Caco-2 (cell line): ENCODE measurements at regions not wholly inside any gene's neighbourhood (a gene's known extent, or its start where the extent isn't known, plus 50 kb on each side); places are given as distances from the start of the nearest gene placed in this dataset.
A peak's percentile ranks its signal among the peaks of the same experiment; 100 is the strongest.
"Not testable (repeated sequence)": the region's sequence is repeated elsewhere in the genome, so short reads cannot be mapped to it uniquely, and the experiment has no call there.

Experiments used
- BruUV-seq: library from RNA; stranded (reverse); fragments of 400-500 nt; replicated peaks from 2 replicates; lab custom pipeline; 2021; lab: Mats Ljungman, UMichigan
- CTCF ChIA-PET: fragments of 300-600 bp; sonication (Branson Sonifier 250); formaldehyde crosslinking; loops from one replicate; lab custom pipeline; 2022; ENCODE audit warnings: antibody characterized with exemption; lab: Charles Lee
- POLR2A ChIA-PET: fragments of 300-600 bp; sonication (Branson Sonifier 250); formaldehyde crosslinking; loops from one replicate; lab custom pipeline; 2022; ENCODE audit warnings: antibody characterized with exemption; lab: Charles Lee
- DNase-seq, 2 experiments: peaks; one replicate each; pipeline versions ENCODE4 v3.0.0 to v3.0.0-alpha.2; 2020 to 2022
- H3K27me3 ChIP-seq: replicated peaks from 2 replicates; pipeline ENCODE4 v1.6.0; 2011; ENCODE audit warnings: low read length; ENCODE audit not compliant: control insufficient read depth, insufficient read depth
- H3K36me3 ChIP-seq: 2 replicates; pipeline ENCODE4 v1.5.1; 2011; ENCODE audit warnings: low read length; ENCODE audit not compliant: control insufficient read depth, insufficient read depth
- H3K4me1 ChIP-seq: fragments of 250-450 bp; sonication (Bioruptor Pico); 2 replicates; pipeline ENCODE4 v1.5.1; 2020; ENCODE audit warnings: mild to moderate bottlenecking
- H3K4me3 ChIP-seq: 2 replicates; pipeline ENCODE4 v1.5.1; 2011; ENCODE audit warnings: low read depth, mild to moderate bottlenecking, control low read depth, low read length
- H3K9me3 ChIP-seq: fragments of 250-450 bp; sonication (Bioruptor Pico); 2 replicates; pipeline ENCODE4 v1.5.1; 2020; ENCODE audit warnings: mild to moderate bottlenecking, moderate library complexity
- H3K27ac Mint-ChIP-seq: one replicate; pipeline ENCODE4 v1.8.0; 2022; ENCODE audit warnings: mixed read lengths; ENCODE audit not compliant: unreplicated experiment
- H3K27me3 Mint-ChIP-seq: one replicate; pipeline ENCODE4 v1.8.0; 2022; ENCODE audit warnings: mixed read lengths; ENCODE audit not compliant: insufficient read depth, unreplicated experiment
- H3K36me3 Mint-ChIP-seq: one replicate; pipeline ENCODE4 v1.8.0; 2022; ENCODE audit warnings: mild to moderate bottlenecking, mixed read lengths; ENCODE audit not compliant: insufficient read depth, unreplicated experiment
- H3K4me1 Mint-ChIP-seq: one replicate; pipeline ENCODE4 v1.8.0; 2022; ENCODE audit warnings: low read depth, mixed read lengths; ENCODE audit not compliant: unreplicated experiment
- H3K4me3 Mint-ChIP-seq: one replicate; pipeline ENCODE4 v1.8.0; 2022; ENCODE audit warnings: mild to moderate bottlenecking, moderate library complexity, mixed read lengths; ENCODE audit not compliant: unreplicated experiment
- H3K9me3 Mint-ChIP-seq: one replicate; pipeline ENCODE4 v1.8.0; 2022; ENCODE audit warnings: mixed read lengths; ENCODE audit not compliant: unreplicated experiment
- CTCF ChIP-seq, 2 experiments: fragments of 200-600 bp in 1 of 2; IDR thresholded peaks; 1 replicate in 1 of 2; 2 replicates in 1 of 2; pipeline versions ENCODE4 v1.5.1 to v1.8.0; 2011 to 2022; ENCODE audit warnings: antibody characterized with exemption in 1 of 2, control low read depth in 1 of 2, inconsistent platforms in 1 of 2, low read depth in 1 of 2, low read length in 1 of 2, mild to moderate bottlenecking in 1 of 2, moderate library complexity in 1 of 2; ENCODE audit not compliant: insufficient read depth in 1 of 2, severe bottlenecking in 1 of 2, unreplicated experiment in 1 of 2
- intact Hi-C: fragments of 100-400 bp; cut with micrococcal nuclease; formaldehyde crosslinking; loops from one replicate; pipeline ENCODE4 v1.10.0; 2022; ENCODE audit not compliant: unreplicated experiment

- H3K4me1 ChIP-seq = peaks cover 14% of the 10 kb centered on the region
- no TSS peak for BruUV-seq
- Mint-ChIP-seq H3K27me3 (no peaks in the 10 kb centered on the region), H3K4me3 (peak overlapping the region; percentile 45), H3K9me3 (no peaks in the 10 kb centered on the region), H3K4me1 (peaks cover 30% of the 10 kb centered on the region), H3K27ac (peak overlapping the region; percentile 33), H3K36me3 (no peaks in the 10 kb centered on the region)
- ChIA-PET CTCF (interaction anchor here (0.7 to 0.9 kb wide), 2 partner anchors 24 to 110 kb away, joined by 3 read pairs; no protein-coding TSS in a partner anchor), POLR2A (interaction anchor here (0.6 to 1.0 kb wide), 2 partner anchors 129 to 202 kb away, joined by 4 to 5 read pairs; partner anchors contain the start of gene TBX3)
- no peak for TF ChIP-seq CTCF (IDR thresholded peaks at IDR 0.05; ENCODE audit: insufficient read depth in 1 of 2, low read depth in 1 of 2, low read length in 1 of 2, severe bottlenecking in 1 of 2, unreplicated experiment in 1 of 2)
- H3K9me3 ChIP-seq = no peaks in the 10 kb centered on the region
- intact Hi-C loops = no loop called here
- no peaks in the 10 kb centered on the region for H3K27me3 ChIP-seq
- H3K4me3 ChIP-seq = no peak overlapping the region
- no peaks in the 10 kb centered on the region for H3K36me3 ChIP-seq
- DNase-seq = peak in 1 of 2 experiments; percentile 21
Observed at GRCh38 chr12:114812858-114813761, 129.1 kb upstream of the TBX3 start.

- Histone ChIP-seq H3K4me1 (peaks cover 14% of the 10 kb centered on the region), H3K9me3 (no peaks in the 10 kb centered on the region), H3K4me3 (no peak overlapping the region), H3K27me3 (no peaks in the 10 kb centered on the region), H3K36me3 (no peaks in the 10 kb centered on the region)
- Mint-ChIP-seq H3K9me3 (no peaks in the 10 kb centered on the region), H3K36me3 (no peaks in the 10 kb centered on the region), H3K4me3 (peak overlapping the region; percentile 45), H3K27ac (peak overlapping the region; percentile 33), H3K27me3 (no peaks in the 10 kb centered on the region), H3K4me1 (peaks cover 30% of the 10 kb centered on the region)
- POLR2A ChIA-PET = interaction anchor here (0.6 to 1.0 kb wide), 2 partner anchors 128 to 201 kb away, joined by 4 to 5 read pairs; partner anchors contain the start of gene TBX3
- intact Hi-C loops = no loop called here
- CTCF ChIA-PET = interaction anchor here (0.7 kb wide), 1 partner anchor 109 kb away, joined by 3 read pairs; no protein-coding TSS in a partner anchor
- TF ChIP-seq CTCF (IDR thresholded peaks at IDR 0.05; ENCODE audit: insufficient read depth in 1 of 2, low read depth in 1 of 2, low read length in 1 of 2, severe bottlenecking in 1 of 2, unreplicated experiment in 1 of 2) = no peak
- no peak for DNase-seq
- no TSS peak for BruUV-seq
Observed at GRCh38 chr12:114812384-114812783, 128.4 kb upstream of the TBX3 start.

- H3K4me1 ChIP-seq = peaks cover 14% of the 10 kb centered on the region
- H3K36me3 Mint-ChIP-seq = no peaks in the 10 kb centered on the region
- ChIA-PET POLR2A (no interaction called here), CTCF (no interaction called here)
- BruUV-seq = no TSS peak
- TF ChIP-seq CTCF (IDR thresholded peaks at IDR 0.05; ENCODE audit: insufficient read depth in 1 of 2, low read depth in 1 of 2, low read length in 1 of 2, severe bottlenecking in 1 of 2, unreplicated experiment in 1 of 2) = no peak
- H3K27ac Mint-ChIP-seq = no peak overlapping the region
- H3K27me3 Mint-ChIP-seq = no peaks in the 10 kb centered on the region
- no peaks in the 10 kb centered on the region for H3K9me3 Mint-ChIP-seq
- no peaks in the 10 kb centered on the region for H3K36me3 ChIP-seq
- H3K4me3 Mint-ChIP-seq = no peak overlapping the region
- H3K9me3 ChIP-seq = no peaks in the 10 kb centered on the region
- H3K27me3 ChIP-seq = no peaks in the 10 kb centered on the region
- intact Hi-C loops = no loop called here
- no peak for DNase-seq
- H3K4me1 Mint-ChIP-seq = peaks cover 23% of the 10 kb centered on the region
- no peak overlapping the region for H3K4me3 ChIP-seq
Observed at GRCh38 chr12:114809097-114809496, 125.1 kb upstream of the TBX3 start.

DNA sequence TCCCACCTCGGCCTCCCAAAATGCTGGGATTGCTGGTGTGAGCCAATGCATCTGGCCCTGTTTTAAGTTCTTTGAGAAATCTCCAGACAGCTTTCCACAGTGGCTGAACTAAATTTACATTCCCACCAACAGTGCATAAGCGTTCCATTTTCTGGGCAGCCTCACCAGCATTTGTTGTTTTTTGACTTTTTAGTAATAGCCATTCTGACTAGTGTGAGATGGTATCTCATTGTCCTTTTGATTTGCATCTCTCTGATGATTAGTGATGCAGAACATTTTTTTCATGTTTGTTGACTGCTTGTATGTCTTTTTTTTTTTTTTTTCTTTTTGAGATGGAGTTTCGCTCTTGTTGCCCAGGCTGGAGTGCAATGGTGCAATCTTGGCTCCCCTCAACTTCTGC lies 117.4 kb upstream of the TBX3 start:
- DNase-seq, H3K27me3 Mint-ChIP-seq, H3K27me3 ChIP-seq, H3K4me3 Mint-ChIP-seq, H3K9me3 ChIP-seq, POLR2A ChIA-PET, H3K4me3 ChIP-seq, H3K27ac Mint-ChIP-seq, H3K36me3 ChIP-seq, BruUV-seq, intact Hi-C loops, H3K36me3 Mint-ChIP-seq, H3K9me3 Mint-ChIP-seq: not testable (repeated sequence)
- peaks cover 32% of the 10 kb centered on the region for H3K4me1 ChIP-seq
- peaks cover 17% of the 10 kb centered on the region for H3K4me1 Mint-ChIP-seq
- CTCF ChIA-PET = interaction anchor here (1.5 kb wide), 1 partner anchor 117 kb away, joined by 3 read pairs; the partner anchor contains the start of gene TBX3
